GM23338 (cell line): ENCODE measurements at regions not wholly inside any gene's neighbourhood (a gene's known extent, or its start where the extent isn't known, plus 50 kb on each side); places are given as distances from the start of the nearest gene placed in this dataset.

ENCODE experiments used
- ATAC-seq: fragments of 200-7000 bp; cut with Tn5 transposase; 3 replicates; pipeline ENCODE4 v1.9.1; 2020
- DNase-seq: peaks from one replicate; pipeline ENCODE4 v3.0.0-alpha.2; 2015; ENCODE audit warnings: low spot score
- H2AFZ ChIP-seq: fragments of 200-600 bp; sonication (generic); 2 replicates; pipeline ENCODE4 v1.8.0; 2016; ENCODE audit warnings: antibody characterized with exemption, mild to moderate bottlenecking, moderate library complexity
- H3F3A ChIP-seq: fragments of 200-600 bp; sonication (generic); replicated peaks from 2 replicates; pipeline ENCODE4 v1.8.0; 2017; ENCODE audit warnings: antibody characterized with exemption, mixed run types, low read depth
- H3K27ac ChIP-seq: fragments of 200-600 bp; sonication (generic); 2 replicates; pipeline ENCODE4 v1.6.1; 2016; ENCODE audit warnings: low read depth
- H3K27me3 ChIP-seq: fragments of 200-600 bp; sonication (generic); 2 replicates; pipeline ENCODE4 v1.8.0; 2016; ENCODE audit warnings: mild to moderate bottlenecking, mixed run types, moderate library complexity; ENCODE audit not compliant: insufficient read depth
- H3K36me3 ChIP-seq: fragments of 200-600 bp; sonication (generic); 2 replicates; pipeline ENCODE4 v1.8.0; 2016; ENCODE audit warnings: mild to moderate bottlenecking; ENCODE audit not compliant: insufficient read depth
- H3K4me1 ChIP-seq: fragments of 200-600 bp; sonication (generic); 2 replicates; pipeline ENCODE4 v1.8.0; 2016; ENCODE audit warnings: mild to moderate bottlenecking, moderate library complexity; ENCODE audit not compliant: insufficient read depth
- H3K4me2 ChIP-seq: fragments of 200-600 bp; sonication (generic); 2 replicates; pipeline ENCODE4 v1.7.1; 2017; ENCODE audit warnings: mixed run types
- H3K4me3 ChIP-seq: fragments of 200-600 bp; sonication (generic); 2 replicates; pipeline ENCODE4 v1.6.1; 2016; ENCODE audit warnings: mixed run types
- H3K79me2 ChIP-seq: fragments of 200-600 bp; sonication (generic); replicated peaks from 2 replicates; pipeline ENCODE4 v1.8.0; 2017; ENCODE audit warnings: mild to moderate bottlenecking; ENCODE audit not compliant: insufficient read depth
- H3K9me2 ChIP-seq: fragments of 200-600 bp; sonication (generic); 2 replicates; pipeline ENCODE4 v1.8.0; 2017; ENCODE audit not compliant: insufficient read depth
- H4K20me1 ChIP-seq: fragments of 200-600 bp; sonication (generic); replicated peaks from 2 replicates; pipeline ENCODE4 v1.8.0; 2017; ENCODE audit warnings: mild to moderate bottlenecking; ENCODE audit not compliant: insufficient read depth
- H3K27ac Mint-ChIP-seq: 2 replicates; pipeline ENCODE4 v1.8.0; 2020; ENCODE audit warnings: inconsistent platforms, mild to moderate bottlenecking, moderate library complexity, mixed read lengths
- H3K27me3 Mint-ChIP-seq: 3 replicates; pipeline ENCODE4 v1.8.0; 2022; ENCODE audit warnings: low read depth, mild to moderate bottlenecking, moderate library complexity, mixed read lengths, inconsistent platforms; ENCODE audit not compliant: insufficient read depth, poor library complexity
- H3K36me3 Mint-ChIP-seq: 3 replicates; pipeline ENCODE4 v1.8.0; 2021; ENCODE audit warnings: low read depth, mild to moderate bottlenecking, inconsistent platforms, moderate library complexity, mixed read lengths
- H3K4me1 Mint-ChIP-seq: 3 replicates; pipeline ENCODE4 v1.8.0; 2020; ENCODE audit warnings: mild to moderate bottlenecking, inconsistent platforms, mixed read lengths
- H3K4me3 Mint-ChIP-seq: 3 replicates; pipeline ENCODE4 v1.8.0; 2021; ENCODE audit warnings: moderate library complexity, mild to moderate bottlenecking, inconsistent platforms, mixed read lengths
- H3K9me3 Mint-ChIP-seq: 3 replicates; pipeline ENCODE4 v1.8.0; 2020; ENCODE audit warnings: moderate library complexity, mild to moderate bottlenecking, inconsistent platforms, mixed read lengths
- CREB1 ChIP-seq: fragments of 250-450 bp; sonication (Bioruptor Pico); IDR thresholded peaks from 2 replicates; pipeline ENCODE4 v1.5.0; 2020; ENCODE audit warnings: low read depth, mild to moderate bottlenecking, moderate library complexity
- ETS1 ChIP-seq: IDR thresholded peaks from 2 replicates; pipeline ENCODE4 v1.6.1; 2016; ENCODE audit warnings: antibody characterized with exemption
- EZH2 ChIP-seq: fragments of 200-600 bp; sonication (generic); IDR thresholded peaks from one replicate; pipeline ENCODE4 v1.8.0; 2017; ENCODE audit warnings: antibody characterized with exemption, mild to moderate bottlenecking, low read depth; ENCODE audit not compliant: unreplicated experiment
- EZH2phosphoT487 ChIP-seq: fragments of 200-600 bp; sonication (generic); IDR thresholded peaks from one replicate; pipeline ENCODE4 v1.8.1; 2018; ENCODE audit warnings: antibody characterized with exemption; ENCODE audit not compliant: unreplicated experiment
- JUNB ChIP-seq: IDR thresholded peaks from one replicate; pipeline ENCODE4 v1.6.1; 2016; ENCODE audit warnings: antibody characterized with exemption; ENCODE audit not compliant: unreplicated experiment
- NANOG ChIP-seq: IDR thresholded peaks from 2 replicates; pipeline ENCODE4 v1.6.1; 2016; ENCODE audit warnings: antibody characterized with exemption, borderline replicate concordance
- POLR2AphosphoS5 ChIP-seq: IDR thresholded peaks from 2 replicates; pipeline ENCODE4 v1.6.1; 2016; ENCODE audit warnings: antibody characterized with exemption, low read depth
- STAT1 ChIP-seq: IDR thresholded peaks from one replicate; pipeline ENCODE4 v1.6.1; 2016; ENCODE audit warnings: antibody characterized with exemption; ENCODE audit not compliant: unreplicated experiment
- ZNF114 ChIP-seq: fragments of 250-450 bp; sonication (Bioruptor Pico); IDR thresholded peaks from 2 replicates; pipeline ENCODE4 v1.5.0; 2020; ENCODE audit warnings: mild to moderate bottlenecking, moderate library complexity
- ZNF331 ChIP-seq: fragments of 250-450 bp; sonication (Bioruptor Pico); IDR thresholded peaks from 2 replicates; pipeline ENCODE4 v1.5.0; 2020; ENCODE audit warnings: low read depth, mild to moderate bottlenecking, moderate library complexity
- ZNF462 ChIP-seq: fragments of 250-450 bp; sonication (Bioruptor Pico); IDR thresholded peaks from 2 replicates; pipeline ENCODE4 v1.5.0; 2020; ENCODE audit warnings: mild to moderate bottlenecking, moderate library complexity

- no peak for TF ChIP-seq ZNF462 (CRISPR knock-in tag)
- TF ChIP-seq ZNF331, result no peak
- TF ChIP-seq POLR2AphosphoS5, result no peak
- no peak for TF ChIP-seq STAT1
- TF ChIP-seq EZH2phosphoT487, result no peak
- no peak for TF ChIP-seq ETS1
- no peak for TF ChIP-seq EZH2
- no peak for TF ChIP-seq CREB1 (CRISPR knock-in tag)
- no peak for TF ChIP-seq NANOG
Measured at GRCh38 chr5:158388021-158388420, 529.1 kb upstream of the CLINT1 start (continued).

GRCh38 chr5:158387499-158387898 lies 528.6 kb upstream of the CLINT1 start:
- Histone ChIP-seq H3K79me2 (no peaks in the 10 kb centered on the region), H3K27me3 (no peaks in the 10 kb centered on the region), H2AFZ (no peak overlapping the region), H3K27ac (no peak overlapping the region), H3K9me2 (no peaks in the 10 kb centered on the region), H3K4me2 (no peak overlapping the region), H3K36me3 (no peaks in the 10 kb centered on the region), H3F3A (no peaks in the 10 kb centered on the region), H3K4me3 (no peak overlapping the region), H3K4me1 (no peaks in the 10 kb centered on the region), H4K20me1 (no peaks in the 10 kb centered on the region)
- ATAC-seq (no peak), DNase-seq (no peak)
- no peaks in the 10 kb centered on the region for H3K36me3 Mint-ChIP-seq
- no peak for TF ChIP-seq EZH2phosphoT487
- TF ChIP-seq POLR2AphosphoS5, result no peak
- TF ChIP-seq JUNB, result no peak
- TF ChIP-seq ZNF114 (CRISPR knock-in tag), result no peak
- TF ChIP-seq STAT1, result no peak
- no peaks in the 10 kb centered on the region for H3K4me1 Mint-ChIP-seq
- H3K4me3 Mint-ChIP-seq, result no peak overlapping the region
- no peak overlapping the region for H3K27ac Mint-ChIP-seq
- H3K9me3 Mint-ChIP-seq, result no peaks in the 10 kb centered on the region
- peaks cover 2% of the 10 kb centered on the region for H3K27me3 Mint-ChIP-seq
